Stimulated activated CD8-positive, alpha-beta memory T cell treated with anti-CD3 and anti-CD28 coated beads, Interleukin-12 subunit alpha, Interleukin-12 subunit beta, amount 100 ng/mL, for 1 hour (primary cell): ENCODE measurements at regions not wholly inside any gene's neighbourhood (a gene's known extent, or its start where the extent isn't known, plus 50 kb on each side); places are given as distances from the start of the nearest gene placed in this dataset.
"Not testable (repeated sequence)": the region's sequence is repeated elsewhere in the genome, so short reads cannot be mapped to it uniquely, and the experiment has no call there.

Source experiments
- DNase-seq: peaks from one replicate; pipeline ENCODE4 v3.0.0-alpha.2; 2020; ENCODE audit warnings: low read depth

- DNase-seq: no peak
These were observed 226.5 kb downstream of the GATA3 start for GRCh38 chr10:8280946-8281345.

- DNase-seq: no peak
These were observed 227.9 kb downstream of the GATA3 start for GRCh38 chr10:8282340-8282739.

- no peak for DNase-seq
These were observed 228.8 kb downstream of the GATA3 start for GRCh38 chr10:8283166-8283905.

- DNase-seq: no peak
These were observed 229.5 kb downstream of the GATA3 start for GRCh38 chr10:8283986-8284385.

GRCh38 chr10:8285970-8286369 is 231.5 kb downstream of the GATA3 start:
- DNase-seq: not testable (repeated sequence)

- DNase-seq: no peak
These were observed 234.1 kb downstream of the GATA3 start for GRCh38 chr10:8288600-8288999.

GRCh38 chr10:8289186-8289924 is 234.9 kb downstream of the GATA3 start:
- no peak for DNase-seq

GRCh38 chr10:8294779-8295178 is 240.3 kb downstream of the GATA3 start:
- no peak for DNase-seq

GRCh38 chr10:8295311-8295710 is 240.8 kb downstream of the GATA3 start:
- DNase-seq: no peak

GRCh38 chr10:8296090-8296733 is 241.7 kb downstream of the GATA3 start:
- no peak for DNase-seq

GRCh38 chr10:8296734-8297101 is 242.2 kb downstream of the GATA3 start:
- no peak for DNase-seq

GRCh38 chr10:8297107-8297506 is 242.6 kb downstream of the GATA3 start:
- DNase-seq: no peak

- no peak for DNase-seq
These were observed 243.5 kb downstream of the GATA3 start for GRCh38 chr10:8297959-8298358.

GRCh38 chr10:8298896-8299570 is 244.5 kb downstream of the GATA3 start:
- no peak for DNase-seq

- DNase-seq: no peak
These were observed 246.4 kb downstream of the GATA3 start for GRCh38 chr10:8300925-8301324.

GRCh38 chr10:8301333-8301732 is 246.8 kb downstream of the GATA3 start:
- no peak for DNase-seq

GRCh38 chr10:8301831-8302230 is 247.3 kb downstream of the GATA3 start:
- DNase-seq: no peak

- no peak for DNase-seq
These were observed 248.1 kb downstream of the GATA3 start for GRCh38 chr10:8302565-8302964.

GRCh38 chr10:8304861-8305260 is 250.4 kb downstream of the GATA3 start:
- no peak for DNase-seq

- no peak for DNase-seq
These were observed 251.6 kb downstream of the GATA3 start for GRCh38 chr10:8305876-8306652.

GRCh38 chr10:8306685-8307364 is 252.3 kb downstream of the GATA3 start:
- no peak for DNase-seq
